Tibial nerve (tissue), 4 donors: ENCODE measurements at regions not wholly inside any gene's neighbourhood (a gene's known extent, or its start where the extent isn't known, plus 50 kb on each side); places are given as distances from the start of the nearest gene placed in this dataset.

Experiments used
- DNase-seq, 2 donors: peaks; one replicate each; pipeline ENCODE4 v3.0.0-alpha.2; 2019; ENCODE audit warnings: low spot score in 2 of 2
- H3K27ac ChIP-seq, 4 donors: fragments of 200-600 bp; sonication (generic) in 3 of 4; one replicate each; pipeline ENCODE4 v1.5.1; 2017 to 2019; ENCODE audit warnings: mild to moderate bottlenecking in 1 of 4
- H3K27me3 ChIP-seq, 2 donors: fragments of 200-600 bp; sonication (generic) in 1 of 2; one replicate each; pipeline versions ENCODE4 v1.5.1 to v1.6.0; 2017 to 2019
- H3K36me3 ChIP-seq, 3 donors: fragments of 200-600 bp; sonication (generic); one replicate each; pipeline ENCODE4 v1.5.1; 2018 to 2019
- H3K4me1 ChIP-seq, 4 donors: fragments of 200-600 bp; sonication (generic) in 3 of 4; one replicate each; pipeline ENCODE4 v1.5.1; 2017 to 2019
- H3K4me3 ChIP-seq, 4 donors: fragments of 200-600 bp; sonication (generic) in 3 of 4; one replicate each; pipeline ENCODE4 v1.5.1; 2017 to 2019; ENCODE audit warnings: mild to moderate bottlenecking in 1 of 4, moderate library complexity in 1 of 4
- H3K9me3 ChIP-seq, 4 donors: fragments of 200-600 bp; sonication (generic) in 3 of 4; one replicate each; pipeline ENCODE4 v1.5.1; 2017 to 2019
- EP300 ChIP-seq, 2 donors: sonication (generic); formaldehyde crosslinking; IDR thresholded peaks; one replicate each; pipeline ENCODE4 v1.6.1; 2017; ENCODE audit warnings: antibody characterized with exemption in 2 of 2, mild to moderate bottlenecking in 1 of 2
- POLR2A ChIP-seq, 2 donors: fragments of 450-650 bp; IDR thresholded peaks; one replicate each; pipeline ENCODE4 v1.6.1; 2017; ENCODE audit warnings: antibody characterized with exemption in 2 of 2, mild to moderate bottlenecking in 2 of 2, moderate library complexity in 2 of 2
- WGBS, 2 donors: methylation state at CpG; one replicate each; pipeline ENCODE4 v1.1.5; 2018; 5-methylcytosine and 5-hydroxymethylcytosine counted together
- TF ChIP-seq, protein P1 (sequence below), 5 experiments: fragments of 200-600 bp in 3 of 5; fragments of 450-650 bp in 2 of 5; sonication (generic) in 3 of 5; IDR thresholded peaks; one replicate each; pipeline ENCODE4 v1.5.1; 2016 to 2019; ENCODE audit warnings: antibody characterized with exemption in 5 of 5, mild to moderate bottlenecking in 3 of 5, moderate library complexity in 2 of 5

DNA sequence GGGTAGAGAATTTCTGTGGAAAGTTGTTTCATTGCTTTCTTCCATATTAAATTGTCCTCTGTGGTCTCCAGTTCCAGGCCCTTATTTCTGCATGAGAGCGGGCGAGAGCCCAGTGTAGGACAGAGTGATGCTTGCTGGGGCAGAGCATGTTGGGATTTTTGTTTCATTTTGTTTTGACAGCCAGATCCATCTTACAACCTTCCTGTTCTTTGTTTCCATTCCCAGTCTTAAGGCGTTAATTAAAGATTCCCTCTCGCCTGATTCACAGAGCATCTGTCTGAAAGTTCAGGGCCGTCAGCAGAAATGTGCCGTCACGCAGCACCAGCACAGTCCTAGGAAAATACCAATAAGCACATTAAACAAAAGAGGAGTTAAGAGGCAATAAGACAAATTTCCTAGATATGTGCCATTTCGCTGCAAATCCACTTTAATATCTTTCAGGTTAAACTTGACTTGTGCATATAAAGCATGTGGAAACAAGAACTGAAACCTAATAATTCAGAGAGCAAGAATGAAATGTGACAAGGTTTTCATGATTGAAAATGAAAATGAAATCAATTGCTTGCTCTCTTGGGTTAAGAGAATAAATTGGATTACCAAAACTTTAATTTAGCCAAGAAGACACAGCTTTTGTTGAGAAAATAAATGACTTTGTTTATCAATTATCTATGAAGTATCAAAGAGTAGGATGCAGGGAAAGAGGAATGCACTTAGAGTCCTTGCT is 210.7 kb upstream of the SLC10A2 start:
- H3K27ac ChIP-seq: no peak overlapping the region
- 84 to 85% methylated on average over 8 of the region's 8 CpGs for WGBS, 2 donors
- no peaks in the 10 kb centered on the region for H3K4me1 ChIP-seq
- H3K9me3 ChIP-seq: no peaks in the 10 kb centered on the region
- DNase-seq: no peak
- no peak overlapping the region for H3K4me3 ChIP-seq
- no peaks in the 10 kb centered on the region for H3K27me3 ChIP-seq
- TF ChIP-seq, protein P1, sequence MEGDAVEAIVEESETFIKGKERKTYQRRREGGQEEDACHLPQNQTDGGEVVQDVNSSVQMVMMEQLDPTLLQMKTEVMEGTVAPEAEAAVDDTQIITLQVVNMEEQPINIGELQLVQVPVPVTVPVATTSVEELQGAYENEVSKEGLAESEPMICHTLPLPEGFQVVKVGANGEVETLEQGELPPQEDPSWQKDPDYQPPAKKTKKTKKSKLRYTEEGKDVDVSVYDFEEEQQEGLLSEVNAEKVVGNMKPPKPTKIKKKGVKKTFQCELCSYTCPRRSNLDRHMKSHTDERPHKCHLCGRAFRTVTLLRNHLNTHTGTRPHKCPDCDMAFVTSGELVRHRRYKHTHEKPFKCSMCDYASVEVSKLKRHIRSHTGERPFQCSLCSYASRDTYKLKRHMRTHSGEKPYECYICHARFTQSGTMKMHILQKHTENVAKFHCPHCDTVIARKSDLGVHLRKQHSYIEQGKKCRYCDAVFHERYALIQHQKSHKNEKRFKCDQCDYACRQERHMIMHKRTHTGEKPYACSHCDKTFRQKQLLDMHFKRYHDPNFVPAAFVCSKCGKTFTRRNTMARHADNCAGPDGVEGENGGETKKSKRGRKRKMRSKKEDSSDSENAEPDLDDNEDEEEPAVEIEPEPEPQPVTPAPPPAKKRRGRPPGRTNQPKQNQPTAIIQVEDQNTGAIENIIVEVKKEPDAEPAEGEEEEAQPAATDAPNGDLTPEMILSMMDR (IDR thresholded peaks at IDR 0.05): no peak
- TF ChIP-seq POLR2A (IDR thresholded peaks at IDR 0.05): no peak
- TF ChIP-seq EP300 (IDR thresholded peaks at IDR 0.05): no peak
- H3K36me3 ChIP-seq: no peaks in the 10 kb centered on the region

DNA sequence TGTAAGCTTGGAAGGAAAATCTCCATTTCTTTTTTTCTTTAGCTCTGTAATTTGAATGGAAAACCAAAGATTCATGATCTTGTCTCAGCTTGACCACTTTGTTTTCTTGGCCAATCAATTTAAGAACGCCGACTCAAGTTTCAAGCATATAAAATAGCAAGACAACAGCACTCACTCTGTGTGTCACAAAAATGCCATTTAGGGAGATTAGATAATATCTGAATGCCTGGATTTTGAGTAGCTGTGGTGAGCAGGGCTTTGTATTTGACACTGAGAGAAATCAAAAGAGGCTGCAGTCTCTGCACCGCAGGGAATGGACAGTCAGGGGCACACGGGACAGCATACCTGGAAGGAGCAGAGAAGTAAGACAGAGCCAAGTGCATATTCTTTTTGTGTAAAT is 209.5 kb upstream of the SLC10A2 start:
- TF ChIP-seq, protein P1 (IDR thresholded peaks at IDR 0.05): no peak
- TF ChIP-seq EP300 (IDR thresholded peaks at IDR 0.05) (no peak), POLR2A (IDR thresholded peaks at IDR 0.05) (no peak)
- Histone ChIP-seq H3K4me3 (no peak overlapping the region), H3K27me3 (no peaks in the 10 kb centered on the region), H3K9me3 (no peaks in the 10 kb centered on the region), H3K4me1 (no peaks in the 10 kb centered on the region), H3K36me3 (no peaks in the 10 kb centered on the region), H3K27ac (no peak overlapping the region)
- 49 to 50% methylated on average over 4 of the region's 4 CpGs for WGBS, 2 donors
- DNase-seq: no peak

DNA sequence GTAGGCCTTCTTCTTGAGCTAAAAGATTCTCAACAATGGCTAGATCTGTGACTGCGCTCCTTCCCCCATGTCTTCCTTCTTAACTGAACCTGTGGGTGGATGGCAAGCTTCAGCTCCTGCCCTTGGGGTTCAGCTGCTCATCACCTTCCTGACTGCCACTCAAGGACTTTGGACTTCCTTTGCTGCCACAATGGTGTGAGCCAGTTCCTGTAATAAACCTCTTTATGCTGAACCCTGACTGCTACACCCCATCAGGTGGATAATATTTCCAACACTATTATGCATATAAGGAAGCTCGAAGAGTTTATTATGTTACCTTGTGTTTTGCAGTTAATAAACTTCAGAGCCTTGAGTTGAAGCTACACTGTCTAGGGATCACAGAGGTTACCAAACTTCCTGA is 208.9 kb upstream of the SLC10A2 start:
- WGBS, 2 donors: 81 to 86% methylated on average over 2 of the region's 2 CpGs
- Histone ChIP-seq H3K4me1 (no peaks in the 10 kb centered on the region), H3K27me3 (no peaks in the 10 kb centered on the region), H3K36me3 (no peaks in the 10 kb centered on the region), H3K27ac (no peak overlapping the region), H3K4me3 (no peak overlapping the region), H3K9me3 (no peaks in the 10 kb centered on the region)
- DNase-seq: no peak
- TF ChIP-seq, protein P1 (IDR thresholded peaks at IDR 0.05): no peak
- no peak for TF ChIP-seq EP300 (IDR thresholded peaks at IDR 0.05)
- TF ChIP-seq POLR2A (IDR thresholded peaks at IDR 0.05): no peak

DNA sequence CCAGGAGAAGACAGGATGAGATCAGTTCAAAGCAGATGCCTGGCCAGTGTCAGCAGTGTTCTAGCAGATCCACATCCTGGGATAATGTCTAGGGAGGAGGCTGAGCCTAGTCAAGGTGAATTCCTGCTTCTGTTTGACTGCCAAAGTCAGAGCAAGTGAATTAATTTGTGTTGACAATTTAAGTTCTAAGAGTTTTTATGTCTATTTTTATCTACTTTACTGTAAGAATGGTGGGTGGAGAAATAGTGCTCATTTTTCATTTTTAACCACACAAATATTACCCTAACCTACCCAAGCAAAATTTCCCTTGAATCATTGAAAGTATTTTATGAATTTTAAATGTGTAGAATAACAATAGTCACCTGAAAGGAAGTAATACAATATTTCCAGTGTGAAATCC is 207.6 kb upstream of the SLC10A2 start:
- Histone ChIP-seq H3K27ac (no peak overlapping the region), H3K9me3 (no peaks in the 10 kb centered on the region), H3K27me3 (no peaks in the 10 kb centered on the region), H3K4me3 (no peak overlapping the region), H3K4me1 (no peaks in the 10 kb centered on the region), H3K36me3 (no peaks in the 10 kb centered on the region)
- no peak for DNase-seq
- no peak for TF ChIP-seq EP300 (IDR thresholded peaks at IDR 0.05)
- TF ChIP-seq, protein P1 (IDR thresholded peaks at IDR 0.05): no peak
- no peak for TF ChIP-seq POLR2A (IDR thresholded peaks at IDR 0.05)

DNA sequence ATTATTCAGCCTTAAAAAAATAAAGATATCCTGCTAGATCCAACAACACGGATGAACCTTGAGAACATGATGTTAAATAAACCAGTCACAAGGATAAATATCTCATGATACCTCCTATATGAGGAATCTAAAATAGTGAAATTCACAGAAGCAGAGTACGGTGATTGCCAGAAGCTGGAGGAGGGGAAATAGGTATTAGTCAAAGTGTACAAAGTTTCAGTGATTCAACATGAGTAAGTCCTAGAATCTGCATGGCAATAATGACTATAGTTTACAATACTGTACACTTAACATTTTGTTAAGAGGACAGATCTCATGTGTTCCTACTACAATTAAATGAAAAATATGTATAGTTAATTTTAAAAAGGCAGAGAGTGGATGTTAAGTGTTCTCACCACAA is 206.6 kb upstream of the SLC10A2 start:
- Histone ChIP-seq H3K36me3 (no peaks in the 10 kb centered on the region), H3K4me3 (no peak overlapping the region), H3K4me1 (no peaks in the 10 kb centered on the region), H3K27me3 (no peaks in the 10 kb centered on the region), H3K9me3 (peaks cover 0 to 4% (median 0%) of the 10 kb centered on the region in 4 donors), H3K27ac (no peak overlapping the region)
- DNase-seq: no peak
- TF ChIP-seq EP300 (IDR thresholded peaks at IDR 0.05) (no peak), POLR2A (IDR thresholded peaks at IDR 0.05) (no peak)
- TF ChIP-seq, protein P1 (IDR thresholded peaks at IDR 0.05): no peak
- 50 to 54% methylated on average over 2 of the region's 2 CpGs for WGBS, 2 donors
